Right lobe of liver (tissue), 4 donors: ENCODE measurements at regions not wholly inside any gene's neighbourhood (a gene's known extent, or its start where the extent isn't known, plus 50 kb on each side); places are given as distances from the start of the nearest gene placed in this dataset.

Experiments used
- CTCF ChIP-seq, 4 donors: fragments of 200-600 bp in 3 of 4; fragments of 450-650 bp in 1 of 4; IDR thresholded peaks; one replicate each; pipeline versions ENCODE4 v1.5.1 to v1.8.0; 2016 to 2022; ENCODE audit warnings: antibody characterized with exemption in 4 of 4, mild to moderate bottlenecking in 2 of 4
- POLR2A ChIP-seq: fragments of 450-650 bp; IDR thresholded peaks from one replicate; pipeline ENCODE4 v1.6.1; 2017; ENCODE audit warnings: antibody characterized with exemption, mild to moderate bottlenecking
- donor health status: DM: no; HTN: no; CAD: no.
- donor health status: DM: no; HTN: no; CAD: no.
- donor health status: DM: no; HTN: yes; CAD: no.

GRCh38 chr20:39338469-39339376, 376.6 kb downstream of the DHX35 start:
- TF ChIP-seq CTCF (IDR thresholded peaks at IDR 0.05) (no peak), POLR2A (no peak)
